Fibroblast of mammary gland (primary cell): ENCODE measurements at regions not wholly inside any gene's neighbourhood (a gene's known extent, or its start where the extent isn't known, plus 50 kb on each side); places are given as distances from the start of the nearest gene placed in this dataset.
"Not testable (repeated sequence)": the region's sequence is repeated elsewhere in the genome, so short reads cannot be mapped to it uniquely, and the experiment has no call there.

Experiments
- DNase-seq: peaks from one replicate; pipeline ENCODE4 v3.0.0-alpha.2; 2010; ENCODE audit warnings: low read depth
- H3K4me3 ChIP-seq: 2 replicates; pipeline ENCODE4 v1.5.1; 2011; ENCODE audit warnings: low read depth, mild to moderate bottlenecking, low read length, moderate library complexity; ENCODE audit not compliant: control insufficient read depth
- TF ChIP-seq, protein P1 (sequence below): conservative IDR thresholded peaks from 2 replicates; pipeline ENCODE4 v1.5.1; 2011; ENCODE audit warnings: low read depth, low read length, inconsistent platforms; ENCODE audit not compliant: control insufficient read depth, insufficient read depth

DNA sequence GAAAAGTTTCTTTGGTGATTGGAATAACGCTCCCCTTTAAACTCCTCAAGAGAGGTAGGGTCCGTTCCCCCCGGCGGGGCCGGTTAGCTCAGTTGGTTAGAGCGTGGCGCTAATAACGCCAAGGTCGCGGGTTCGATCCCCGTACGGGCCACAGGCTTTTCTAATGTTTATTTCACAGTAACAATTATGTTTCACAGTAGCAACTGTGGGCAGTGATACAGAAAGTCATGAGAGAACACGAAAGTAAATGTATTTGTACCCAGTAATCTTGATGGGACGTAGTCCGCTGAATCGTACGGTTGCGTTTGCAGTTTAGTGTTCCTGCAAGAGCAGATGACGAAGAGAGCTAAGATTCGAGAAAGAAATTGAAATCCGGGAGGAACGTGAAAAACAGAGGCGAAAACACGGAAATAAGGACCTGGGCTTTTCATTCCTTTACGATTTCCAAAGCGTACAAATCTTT, 505.5 kb downstream of the PRIM2 start:
- DNase-seq, result peak; percentile 94
- TF ChIP-seq, protein P1, sequence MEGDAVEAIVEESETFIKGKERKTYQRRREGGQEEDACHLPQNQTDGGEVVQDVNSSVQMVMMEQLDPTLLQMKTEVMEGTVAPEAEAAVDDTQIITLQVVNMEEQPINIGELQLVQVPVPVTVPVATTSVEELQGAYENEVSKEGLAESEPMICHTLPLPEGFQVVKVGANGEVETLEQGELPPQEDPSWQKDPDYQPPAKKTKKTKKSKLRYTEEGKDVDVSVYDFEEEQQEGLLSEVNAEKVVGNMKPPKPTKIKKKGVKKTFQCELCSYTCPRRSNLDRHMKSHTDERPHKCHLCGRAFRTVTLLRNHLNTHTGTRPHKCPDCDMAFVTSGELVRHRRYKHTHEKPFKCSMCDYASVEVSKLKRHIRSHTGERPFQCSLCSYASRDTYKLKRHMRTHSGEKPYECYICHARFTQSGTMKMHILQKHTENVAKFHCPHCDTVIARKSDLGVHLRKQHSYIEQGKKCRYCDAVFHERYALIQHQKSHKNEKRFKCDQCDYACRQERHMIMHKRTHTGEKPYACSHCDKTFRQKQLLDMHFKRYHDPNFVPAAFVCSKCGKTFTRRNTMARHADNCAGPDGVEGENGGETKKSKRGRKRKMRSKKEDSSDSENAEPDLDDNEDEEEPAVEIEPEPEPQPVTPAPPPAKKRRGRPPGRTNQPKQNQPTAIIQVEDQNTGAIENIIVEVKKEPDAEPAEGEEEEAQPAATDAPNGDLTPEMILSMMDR, result no peak
- no peak overlapping the region for H3K4me3 ChIP-seq

DNA sequence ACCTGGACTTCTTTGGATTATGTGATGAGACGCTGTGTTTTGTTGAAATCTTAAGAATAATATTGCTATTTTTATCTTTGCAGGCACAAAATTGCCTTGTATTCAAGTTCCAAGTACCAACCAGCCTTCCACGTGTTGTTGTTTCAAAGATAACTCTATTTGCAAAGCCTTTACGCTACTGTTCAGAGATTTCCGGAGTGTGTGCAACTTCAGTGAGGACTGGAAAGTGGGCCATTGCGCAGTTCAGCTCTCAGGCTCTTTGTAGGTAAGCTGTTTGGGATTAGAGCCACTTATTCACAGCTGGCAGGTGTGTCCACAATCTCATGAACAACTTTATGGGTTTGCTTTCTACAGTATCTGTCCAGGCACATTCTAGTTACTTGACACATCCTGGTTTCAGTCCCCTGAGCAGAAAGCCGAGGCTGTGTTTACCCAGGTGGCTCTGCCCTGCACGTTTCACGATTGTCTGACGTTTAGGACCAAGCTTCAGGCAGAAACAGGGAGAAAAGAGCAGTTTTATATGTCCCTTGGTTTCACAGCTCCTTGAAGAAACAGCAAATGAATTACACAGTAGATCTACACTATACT, 520.3 kb downstream of the PRIM2 start:
- DNase-seq, H3K4me3 ChIP-seq: not testable (repeated sequence)

DNA sequence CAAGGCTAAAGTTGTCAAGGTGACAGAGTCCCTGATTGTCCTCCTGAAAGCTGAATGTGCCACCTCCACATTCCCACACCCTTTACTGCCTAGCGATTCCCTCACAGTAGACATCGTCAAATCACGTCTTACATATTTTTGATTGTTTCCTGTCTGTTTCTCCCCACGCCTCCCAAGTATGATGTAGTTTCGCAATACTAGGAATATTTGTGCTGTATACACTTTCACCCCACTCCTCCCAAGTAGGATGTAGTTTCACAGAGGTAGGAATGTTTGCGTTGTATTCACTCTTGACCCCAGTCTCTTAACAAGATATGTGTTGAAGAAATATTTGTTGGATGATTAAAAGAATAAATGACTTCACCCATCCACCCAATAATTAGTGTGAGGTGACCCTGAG, 524.1 kb downstream of the PRIM2 start:
- not testable (repeated sequence) for DNase-seq, H3K4me3 ChIP-seq

DNA sequence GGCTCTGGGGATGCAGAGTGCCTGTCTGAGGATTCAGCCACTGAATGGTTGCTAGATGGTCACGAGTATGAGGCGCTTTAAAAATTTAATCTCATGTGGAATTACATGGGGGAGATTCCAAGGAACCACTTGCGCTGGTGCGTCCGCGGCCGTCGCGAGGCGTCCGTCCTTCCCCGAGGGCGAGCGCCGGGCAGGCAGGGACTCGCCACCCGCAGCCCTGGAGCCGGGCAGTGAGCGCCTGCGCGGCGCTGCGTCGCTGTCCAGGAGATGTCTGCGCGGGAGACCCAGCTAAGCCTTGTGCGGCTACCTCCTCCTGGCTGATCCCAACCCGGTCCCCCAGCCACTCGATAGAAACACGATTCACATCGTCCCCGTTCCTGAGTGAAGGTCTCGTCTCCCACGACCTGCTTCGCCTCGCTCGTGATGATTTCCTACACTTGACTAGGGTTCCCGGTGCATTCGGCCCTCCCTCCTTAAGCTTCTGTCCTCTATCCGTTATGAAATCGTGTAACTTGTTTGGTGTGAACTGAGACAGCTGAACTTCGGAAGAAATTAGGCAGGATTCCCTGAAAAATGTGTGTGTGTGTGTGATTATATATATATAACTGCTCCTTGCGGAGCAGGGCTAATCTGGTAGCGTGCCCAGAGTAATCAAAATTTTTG, 536.4 kb downstream of the PRIM2 start:
- H3K4me3 ChIP-seq, result not testable (repeated sequence)
- DNase-seq, result peak; percentile 10

DNA sequence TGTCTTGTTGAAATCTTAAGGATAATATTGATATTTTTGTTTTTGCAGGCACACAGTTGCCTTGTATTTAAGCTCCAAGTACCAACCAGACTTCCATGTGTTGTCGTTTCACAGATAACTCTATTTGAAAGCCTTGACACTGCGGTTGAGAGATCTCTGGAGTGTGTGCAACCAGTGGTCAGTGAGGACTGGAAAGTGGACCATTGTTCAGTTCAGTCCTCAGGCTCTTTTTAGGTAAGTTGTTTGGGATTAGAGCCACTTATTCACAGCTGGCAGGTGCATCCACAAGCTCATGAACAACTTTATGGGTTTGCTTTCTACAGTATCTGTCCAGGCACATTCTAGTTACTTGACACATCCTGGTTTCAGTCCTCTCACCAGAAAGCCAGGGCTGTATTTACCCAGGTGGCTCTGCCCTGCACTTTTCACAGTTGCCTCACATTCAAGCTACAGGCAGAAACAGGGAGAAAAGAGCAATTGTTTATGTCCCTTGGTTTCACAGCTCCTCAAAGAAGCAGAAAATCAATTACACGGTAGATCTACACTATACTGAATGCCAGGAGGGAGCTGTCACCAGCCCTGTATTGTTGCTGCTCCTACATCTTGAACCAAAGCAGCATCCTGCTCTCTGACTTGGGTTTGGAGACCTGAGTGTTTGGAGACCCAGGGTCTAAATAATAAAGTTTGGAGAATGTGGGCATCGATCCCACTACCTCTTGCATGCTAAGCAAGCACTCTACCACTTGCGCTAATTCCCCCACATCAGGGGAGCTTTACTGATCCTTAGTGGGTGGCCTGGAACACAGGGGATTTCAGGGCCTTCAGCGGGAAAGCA, 543.3 kb downstream of the PRIM2 start:
- DNase-seq, H3K4me3 ChIP-seq: not testable (repeated sequence)

DNA sequence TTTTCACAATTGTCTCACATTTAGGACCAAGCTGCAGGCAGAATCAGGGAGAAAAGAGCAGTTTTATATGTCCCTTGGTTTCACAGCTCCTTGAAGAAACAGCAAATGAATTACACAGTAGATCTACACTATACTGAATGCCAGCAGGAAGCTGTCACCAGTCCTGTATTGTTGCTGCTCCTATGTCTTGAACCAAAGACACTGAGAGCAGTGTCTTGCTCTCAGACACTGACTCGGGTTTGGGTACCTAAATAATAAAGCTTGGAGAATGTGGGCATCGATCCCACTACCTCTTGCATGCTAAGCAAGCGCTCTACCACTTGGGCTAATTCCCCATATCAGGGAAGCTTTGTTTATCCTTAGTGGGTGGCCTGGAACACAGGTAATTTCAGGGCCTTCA, 552.7 kb downstream of the PRIM2 start:
- H3K4me3 ChIP-seq, DNase-seq: not testable (repeated sequence)

DNA sequence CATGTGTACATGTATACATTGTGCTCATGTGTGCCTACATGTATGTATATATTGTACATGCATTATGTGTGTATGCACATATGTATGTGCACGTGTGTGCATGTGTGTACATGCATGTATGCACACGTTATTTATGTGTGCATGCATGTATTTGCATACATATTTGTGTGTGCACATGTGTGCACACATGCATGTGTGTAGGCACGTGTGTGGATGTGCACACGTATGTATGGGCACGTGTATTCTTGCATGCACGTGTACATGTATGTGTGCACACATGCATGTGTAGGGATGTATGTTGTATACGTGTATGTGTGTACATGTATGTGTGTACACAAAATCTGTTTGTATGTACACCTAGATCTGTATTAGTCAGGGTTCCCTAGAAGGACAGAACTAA, 556.0 kb downstream of the PRIM2 start:
- not testable (repeated sequence) for DNase-seq, H3K4me3 ChIP-seq

DNA sequence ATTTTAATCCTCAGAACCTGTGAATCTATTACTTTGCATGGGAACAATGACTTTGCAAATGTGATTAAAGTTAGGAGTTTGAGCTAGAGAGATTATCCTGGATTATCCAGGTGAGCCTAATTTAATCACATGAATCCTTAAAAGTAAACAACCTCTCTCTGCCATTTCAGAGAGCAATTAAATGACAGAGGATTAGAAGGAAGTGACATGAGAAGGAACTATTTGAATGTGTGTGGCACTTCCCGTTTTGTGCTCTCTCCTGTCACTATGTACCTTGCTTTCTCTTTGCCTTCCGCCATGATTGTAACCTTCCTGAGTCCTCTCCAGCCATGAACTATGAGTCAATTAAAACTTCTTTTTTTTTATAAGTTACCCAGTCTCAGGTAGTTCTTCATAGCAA, 559.2 kb downstream of the PRIM2 start:
- H3K4me3 ChIP-seq, DNase-seq: not testable (repeated sequence)

DNA sequence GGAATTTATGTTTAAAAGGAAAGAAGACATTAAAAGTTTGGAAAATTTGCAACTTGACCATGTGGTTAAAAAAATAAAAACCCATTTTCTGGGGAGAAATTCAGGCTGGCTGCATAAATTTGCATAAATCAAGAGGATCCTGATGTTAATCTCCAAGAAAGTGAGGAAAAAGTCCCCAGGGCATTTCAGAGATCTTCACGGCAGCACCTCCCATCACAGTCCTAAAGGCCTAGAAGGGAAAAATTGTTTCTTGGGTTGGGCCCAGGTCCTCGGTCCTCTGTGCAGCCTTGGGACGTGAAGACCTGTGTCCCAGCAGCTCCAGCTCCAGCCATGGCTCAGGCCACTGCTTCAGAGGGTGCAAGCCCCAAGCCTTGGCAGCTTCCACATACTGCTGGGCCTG, 560.3 kb downstream of the PRIM2 start:
- not testable (repeated sequence) for H3K4me3 ChIP-seq, DNase-seq

DNA sequence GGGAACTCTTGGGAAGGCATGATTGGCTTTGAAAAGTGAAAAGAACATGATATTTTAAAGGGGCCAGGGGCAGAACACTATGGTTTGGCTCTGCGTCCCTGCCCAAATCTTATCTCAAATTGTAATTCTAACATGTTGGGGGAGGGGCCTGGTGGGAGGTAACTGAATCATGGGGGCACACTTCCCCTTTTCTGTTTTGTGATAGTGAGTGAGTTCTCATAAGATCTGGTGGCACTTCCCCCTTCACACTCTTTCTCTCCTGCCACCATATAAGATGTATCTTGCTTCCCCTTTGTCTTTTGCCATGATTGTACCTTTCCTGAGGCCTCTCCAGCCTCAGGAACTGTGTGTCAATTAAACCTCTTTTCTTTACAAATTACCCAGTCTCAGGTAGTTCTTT, 561.4 kb downstream of the PRIM2 start:
- not testable (repeated sequence) for H3K4me3 ChIP-seq, DNase-seq

DNA sequence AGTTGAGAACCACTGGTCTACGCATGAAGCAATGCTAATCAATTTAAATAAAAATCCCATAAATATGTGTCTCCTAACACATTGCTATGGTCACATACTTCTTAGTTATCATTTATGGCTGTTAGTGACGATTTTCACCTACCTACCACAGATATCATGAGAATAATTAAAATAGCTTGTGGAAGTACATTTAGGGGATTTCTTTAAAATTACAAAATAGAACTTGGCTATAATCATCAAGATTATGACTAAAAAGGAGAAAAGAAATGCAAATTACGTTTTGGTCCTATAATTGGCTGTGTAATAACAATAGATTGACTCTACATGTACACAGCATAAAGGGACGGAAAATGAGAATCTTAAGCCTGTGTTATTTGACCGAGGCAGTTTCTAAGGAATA, 581.4 kb downstream of the PRIM2 start:
- DNase-seq, H3K4me3 ChIP-seq: not testable (repeated sequence)

DNA sequence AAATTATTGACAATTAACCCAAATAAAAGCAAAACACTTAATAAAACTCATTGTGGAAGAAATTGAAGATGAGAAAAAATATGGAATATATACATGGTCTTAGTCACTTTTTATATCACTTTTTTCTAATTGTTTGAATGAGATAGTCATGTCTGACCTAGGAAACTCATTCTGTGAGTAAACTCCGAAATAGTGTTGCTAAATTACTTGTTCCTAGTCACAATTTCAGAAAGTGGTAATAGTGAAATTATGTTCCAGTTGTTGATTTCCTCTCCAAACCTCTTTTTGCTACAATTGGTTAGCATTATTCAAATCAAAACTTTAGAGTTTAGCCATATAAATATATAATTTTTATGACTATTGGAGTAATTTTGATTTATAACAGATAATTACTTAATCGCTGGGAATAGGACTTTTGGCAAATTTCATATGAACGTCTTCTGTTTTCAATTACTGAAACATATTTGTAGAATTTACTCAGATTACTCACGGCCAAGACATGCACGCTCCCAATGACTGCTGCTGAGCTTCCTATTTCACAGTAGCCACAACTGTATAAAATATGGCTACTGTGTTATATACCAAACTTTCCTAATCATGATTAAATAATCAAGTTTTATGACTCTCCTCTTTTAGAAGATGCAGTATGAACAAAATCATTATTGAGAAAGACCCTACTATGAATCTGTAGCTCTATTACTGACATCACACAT, 583.4 kb downstream of the PRIM2 start:
- not testable (repeated sequence) for H3K4me3 ChIP-seq
- DNase-seq, result peak; percentile 39

DNA sequence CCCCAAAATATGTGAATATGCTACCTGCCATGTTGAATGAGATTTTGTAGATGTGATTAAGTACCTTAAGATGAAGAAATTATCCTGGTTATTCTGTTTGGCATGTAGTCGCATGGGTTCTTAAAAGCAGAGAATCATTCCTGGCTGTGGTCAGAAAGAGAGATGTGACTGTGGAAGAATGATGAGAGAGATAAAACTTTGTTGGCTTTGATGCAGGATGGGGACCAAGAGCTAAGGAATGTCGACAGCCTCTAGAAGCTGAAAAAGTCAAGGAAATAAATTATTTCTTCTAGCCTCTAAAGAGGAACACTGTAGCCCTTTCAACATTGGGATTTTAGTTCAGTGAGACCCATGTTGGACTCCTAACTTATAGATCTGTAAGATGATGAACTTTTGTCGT, 584.0 kb downstream of the PRIM2 start:
- peak; percentile 15 for DNase-seq
- H3K4me3 ChIP-seq, result not testable (repeated sequence)

DNA sequence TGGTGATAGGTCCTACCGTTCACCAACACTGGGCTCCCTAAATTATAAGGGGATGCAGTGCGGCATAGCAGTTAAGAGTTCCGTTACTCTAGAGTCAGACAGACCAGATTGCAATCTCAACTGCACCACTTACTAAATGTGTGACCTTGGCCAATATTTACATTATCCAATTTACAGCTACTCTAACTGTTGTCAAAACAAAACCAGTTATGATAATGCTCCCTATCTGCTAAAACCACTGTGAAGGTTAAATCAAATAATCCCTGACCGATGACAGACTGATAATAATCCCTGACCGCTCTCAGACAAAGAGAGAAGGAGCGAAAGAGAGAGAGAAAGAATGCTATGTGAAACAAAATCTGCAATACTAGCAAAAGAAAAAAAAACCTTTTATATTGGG, 586.9 kb downstream of the PRIM2 start:
- H3K4me3 ChIP-seq, DNase-seq: not testable (repeated sequence)

DNA sequence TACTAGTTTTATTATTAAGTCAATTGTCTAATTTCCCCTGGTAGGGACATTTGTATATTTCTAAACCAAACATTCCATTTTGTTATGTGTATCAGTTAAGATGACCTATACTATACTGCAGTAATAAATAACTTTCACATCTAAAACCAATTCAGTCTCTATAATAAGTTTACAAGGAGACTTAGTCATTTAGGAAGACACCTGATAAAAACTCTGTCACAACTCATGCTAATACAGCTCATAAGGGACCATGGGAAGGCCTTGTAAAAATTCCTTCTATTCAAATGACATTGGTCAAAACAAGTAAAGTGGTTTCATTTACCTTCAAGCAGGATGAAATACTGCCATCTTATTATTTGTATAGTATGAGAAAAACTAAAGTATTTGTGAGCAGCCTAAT, 597.9 kb downstream of the PRIM2 start:
- not testable (repeated sequence) for H3K4me3 ChIP-seq, DNase-seq

DNA sequence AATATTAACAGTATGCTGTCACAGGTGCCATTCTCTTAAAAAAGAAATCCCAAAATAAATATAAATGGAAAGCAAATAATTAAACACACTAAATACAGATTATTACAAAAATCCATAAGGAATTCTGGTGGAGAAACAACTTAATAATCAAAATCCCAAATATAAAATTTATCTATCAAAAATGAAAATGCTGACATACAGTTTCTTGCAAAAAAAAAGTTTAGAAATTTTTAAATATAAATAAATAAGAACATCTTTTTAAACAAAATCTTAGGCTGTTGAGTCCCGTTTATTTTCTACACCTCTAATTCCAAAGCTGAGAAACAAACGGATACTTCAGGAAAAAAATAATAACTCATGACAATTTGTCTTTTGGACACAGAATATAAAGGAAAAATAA, 625.5 kb downstream of the PRIM2 start:
- not testable (repeated sequence) for DNase-seq, H3K4me3 ChIP-seq

DNA sequence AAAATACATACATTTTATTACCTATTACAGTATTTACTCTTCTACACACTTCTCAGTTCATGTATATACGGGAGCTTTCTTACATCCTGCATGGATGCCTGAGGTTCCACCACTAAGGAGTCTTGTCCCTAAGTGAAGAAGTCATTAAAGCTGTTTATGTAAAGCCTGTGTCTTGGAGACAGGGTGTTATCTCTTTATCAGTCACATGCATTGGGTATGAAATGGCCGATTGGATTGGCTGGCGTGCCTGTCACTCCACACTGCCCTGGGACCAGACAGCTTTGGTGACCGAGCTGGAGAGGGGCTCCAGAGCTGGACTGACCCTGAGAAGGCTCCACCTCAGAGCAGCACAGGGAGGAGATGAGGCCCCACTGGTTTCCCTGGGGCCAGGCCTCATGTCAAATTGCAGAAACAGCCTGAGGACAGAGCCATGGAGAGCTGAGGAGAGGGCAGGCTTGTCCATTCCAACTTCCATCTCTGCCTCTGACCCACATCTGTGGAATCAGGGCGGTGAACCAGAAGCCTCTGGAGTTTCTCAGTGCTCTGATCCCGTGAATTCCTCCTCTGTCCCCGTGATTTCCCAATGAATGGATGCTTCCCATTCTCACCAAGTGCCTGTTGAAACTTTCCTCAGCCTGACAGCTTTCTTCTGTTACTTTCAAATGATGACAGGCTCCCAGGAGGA, 628.8 kb downstream of the PRIM2 start:
- H3K4me3 ChIP-seq, DNase-seq: not testable (repeated sequence)
